Hepatocyte (in vitro differentiated cells): ENCODE measurements at regions not wholly inside any gene's neighbourhood (a gene's known extent, or its start where the extent isn't known, plus 50 kb on each side); places are given as distances from the start of the nearest gene placed in this dataset.
"Not testable (repeated sequence)": the region's sequence is repeated elsewhere in the genome, so short reads cannot be mapped to it uniquely, and the experiment has no call there.

Experiments
- CTCF ChIP-seq: fragments of 200-600 bp; sonication (generic); IDR thresholded peaks from 2 replicates; pipeline ENCODE4 v1.5.1; 2016; ENCODE audit warnings: antibody characterized with exemption, mild to moderate bottlenecking; ENCODE audit not compliant: poor library complexity
- EZH2 ChIP-seq: fragments of 200-600 bp; sonication (generic); IDR thresholded peaks from 2 replicates; pipeline ENCODE4 v1.6.1; 2016; ENCODE audit warnings: antibody characterized with exemption, mild to moderate bottlenecking, borderline replicate concordance
- EZH2phosphoT487 ChIP-seq: fragments of 200-600 bp; sonication (generic); IDR thresholded peaks from one replicate; pipeline ENCODE4 v1.6.1; 2018; ENCODE audit warnings: antibody characterized with exemption, mild to moderate bottlenecking, low read depth, moderate library complexity; ENCODE audit not compliant: unreplicated experiment, severe bottlenecking

GRCh38 chr1:186248608-186249007, 126.4 kb downstream of the TPR start:
- TF ChIP-seq EZH2, CTCF, EZH2phosphoT487: not testable (repeated sequence)
